ENCODE measurements at regions not wholly inside any gene's neighbourhood (a gene's known extent, or its start where the extent isn't known, plus 50 kb on each side); places are given as distances from the start of the nearest gene placed in this dataset.

DNA sequence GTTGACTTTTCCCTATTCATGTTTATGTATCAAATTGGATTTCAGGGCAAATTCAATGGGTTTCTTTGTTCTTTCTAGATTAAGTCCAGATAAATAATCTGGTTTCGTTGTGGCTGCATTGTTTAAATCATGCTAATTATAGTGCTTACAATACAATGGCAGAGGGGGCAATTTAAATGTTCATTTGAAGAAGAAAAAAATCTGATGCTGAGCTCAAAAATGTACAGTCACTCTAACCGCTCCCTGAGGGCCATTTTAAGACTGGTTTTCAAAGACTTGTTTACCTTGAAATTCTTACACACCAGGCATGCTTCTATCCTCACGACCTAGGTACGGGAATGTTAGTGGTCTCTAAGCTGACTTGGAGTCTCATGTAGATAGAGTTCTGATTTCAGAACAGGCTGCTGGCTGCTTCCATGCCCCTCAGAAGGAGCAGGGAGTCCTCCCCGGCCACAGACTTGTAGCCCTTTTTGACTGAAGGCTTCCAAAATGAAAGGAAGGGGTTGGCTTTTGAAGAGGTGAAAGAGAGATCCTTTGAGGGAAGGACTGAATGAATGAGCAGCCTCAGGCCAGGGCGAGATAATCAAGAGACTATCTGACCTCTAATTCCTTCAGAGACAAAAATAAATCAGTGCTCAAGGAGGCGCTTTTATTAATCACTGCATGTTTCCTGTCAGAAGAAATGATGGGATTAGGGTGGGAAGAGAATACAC, 86.1 kb upstream of the ZNF217 start:
- TF ChIP-seq L3MBTL2 (conservative IDR thresholded peaks at IDR 0.05) (no peak), FOXA1 (IDR thresholded peaks at IDR 0.05) (no peak), BHLHE40 (IDR thresholded peaks at IDR 0.05; ENCODE audit: borderline replicate concordance) (no peak), TARDBP (IDR thresholded peaks at IDR 0.05) (no peak), LEF1 (IDR thresholded peaks at IDR 0.05; ENCODE audit: borderline replicate concordance) (no peak), HDGF (IDR thresholded peaks at IDR 0.05; ENCODE audit: borderline replicate concordance) (no peak), ARNT (IDR thresholded peaks at IDR 0.05) (no peak), SUZ12 (IDR thresholded peaks at IDR 0.05) (no peak)
- TF ChIP-seq, protein P1, sequence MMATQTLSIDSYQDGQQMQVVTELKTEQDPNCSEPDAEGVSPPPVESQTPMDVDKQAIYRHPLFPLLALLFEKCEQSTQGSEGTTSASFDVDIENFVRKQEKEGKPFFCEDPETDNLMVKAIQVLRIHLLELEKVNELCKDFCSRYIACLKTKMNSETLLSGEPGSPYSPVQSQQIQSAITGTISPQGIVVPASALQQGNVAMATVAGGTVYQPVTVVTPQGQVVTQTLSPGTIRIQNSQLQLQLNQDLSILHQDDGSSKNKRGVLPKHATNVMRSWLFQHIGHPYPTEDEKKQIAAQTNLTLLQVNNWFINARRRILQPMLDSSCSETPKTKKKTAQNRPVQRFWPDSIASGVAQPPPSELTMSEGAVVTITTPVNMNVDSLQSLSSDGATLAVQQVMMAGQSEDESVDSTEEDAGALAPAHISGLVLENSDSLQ (IDR thresholded peaks at IDR 0.05), result no peak
